HG03521 (cell line): ENCODE measurements at regions not wholly inside any gene's neighbourhood (a gene's known extent, or its start where the extent isn't known, plus 50 kb on each side); places are given as distances from the start of the nearest gene placed in this dataset.

Experiments used
- ATAC-seq: cut with Tn5 transposase; IDR thresholded peaks from one replicate; pipeline ENCODE4 v1.9.1; 2021; ENCODE audit warnings: mild to moderate bottlenecking, moderate library complexity; ENCODE audit not compliant: unreplicated experiment

DNA sequence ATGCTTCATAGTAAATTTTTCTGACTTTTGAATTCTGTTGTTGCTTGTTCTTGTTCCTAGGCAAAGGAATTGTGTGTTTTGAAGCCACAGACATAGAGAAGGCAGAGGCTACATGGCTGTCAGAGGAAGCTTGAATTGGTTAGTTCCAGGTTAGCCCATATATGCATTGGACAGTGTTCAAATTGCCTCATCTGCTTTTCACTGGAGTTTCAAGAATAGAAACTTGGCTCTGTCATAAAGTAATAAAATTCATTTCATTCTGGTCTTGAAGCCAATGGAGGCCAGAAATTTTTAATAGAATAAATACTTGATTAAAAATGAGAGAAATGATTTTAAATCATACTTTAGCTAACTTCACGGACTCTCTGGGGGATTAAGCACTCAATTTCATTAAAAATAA is 178.0 kb downstream of the YIPF5 start:
- ATAC-seq = no peak

DNA sequence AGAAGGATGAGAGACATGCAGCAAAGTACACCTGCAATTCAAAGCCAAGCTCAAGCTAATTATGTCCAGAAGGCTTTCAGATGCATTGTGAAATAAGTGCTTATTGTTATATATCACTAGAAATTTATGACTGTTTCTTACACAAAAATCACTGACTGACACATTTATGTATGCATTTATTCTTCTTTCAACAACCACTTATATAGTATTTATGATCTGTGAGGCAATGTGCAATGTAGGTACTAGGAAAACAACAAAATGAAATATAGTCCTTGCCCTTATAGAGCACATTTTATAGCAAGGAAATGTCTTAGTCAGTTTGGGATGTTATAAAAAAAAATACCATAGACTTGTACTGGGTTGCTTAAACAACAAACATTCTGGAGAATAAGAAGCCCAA is 167.6 kb downstream of the YIPF5 start:
- ATAC-seq = no peak

DNA sequence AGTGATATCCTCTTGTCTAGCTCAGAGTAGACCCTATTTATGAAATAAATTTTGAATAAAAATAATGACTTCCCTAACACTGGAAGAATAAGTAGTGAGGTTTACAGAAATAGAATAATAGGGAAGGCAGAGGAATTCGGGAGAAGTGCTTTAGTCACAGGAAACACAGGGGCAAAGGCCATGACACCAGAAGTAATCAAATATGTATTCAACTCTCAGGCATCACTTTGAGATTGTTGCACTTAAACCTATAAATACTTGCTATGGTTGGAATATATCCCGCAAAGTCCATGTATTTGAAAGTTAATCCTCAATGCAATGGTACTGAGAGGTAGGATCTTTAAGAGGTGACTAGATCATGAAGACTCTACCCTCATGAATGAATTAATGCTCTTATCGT is 166.8 kb downstream of the YIPF5 start:
- ATAC-seq = no peak

DNA sequence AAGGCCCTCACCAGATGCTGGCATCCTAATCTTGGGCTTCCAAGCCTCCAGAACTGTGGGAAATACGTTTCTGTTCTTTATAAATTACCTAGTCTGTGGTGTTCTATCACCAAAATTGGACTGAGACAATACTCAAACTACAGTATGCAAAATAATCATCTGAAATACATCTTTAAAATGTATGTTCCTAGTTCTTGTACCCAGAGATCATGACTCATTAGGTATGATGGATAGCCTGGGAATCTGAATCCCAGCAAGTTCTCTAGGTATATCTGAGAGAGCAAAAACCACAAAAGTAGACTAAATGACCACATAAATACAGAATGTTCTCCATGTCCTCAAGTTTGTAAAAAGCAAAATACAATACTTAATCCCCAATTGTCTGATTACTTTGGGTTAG is 166.3 kb downstream of the YIPF5 start:
- no peak for ATAC-seq

DNA sequence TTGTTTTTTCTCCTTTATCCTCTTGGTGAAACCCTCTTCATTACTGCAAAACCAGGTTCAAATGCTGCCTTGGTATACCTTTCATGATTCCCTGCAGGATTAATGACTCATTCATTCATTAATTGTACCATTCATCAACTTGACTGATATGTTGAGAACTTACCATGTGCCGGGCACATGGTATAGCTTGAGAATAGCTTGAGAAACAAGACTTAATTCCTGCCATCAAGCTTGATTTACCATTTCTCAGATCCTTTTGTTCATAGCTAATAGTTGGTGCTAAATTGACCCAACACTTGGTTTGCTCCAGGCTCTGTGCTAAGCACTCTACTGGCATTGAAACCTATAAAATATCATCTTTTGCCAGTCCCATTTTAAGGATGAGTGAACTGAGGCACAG is 165.7 kb downstream of the YIPF5 start:
- no peak for ATAC-seq

DNA sequence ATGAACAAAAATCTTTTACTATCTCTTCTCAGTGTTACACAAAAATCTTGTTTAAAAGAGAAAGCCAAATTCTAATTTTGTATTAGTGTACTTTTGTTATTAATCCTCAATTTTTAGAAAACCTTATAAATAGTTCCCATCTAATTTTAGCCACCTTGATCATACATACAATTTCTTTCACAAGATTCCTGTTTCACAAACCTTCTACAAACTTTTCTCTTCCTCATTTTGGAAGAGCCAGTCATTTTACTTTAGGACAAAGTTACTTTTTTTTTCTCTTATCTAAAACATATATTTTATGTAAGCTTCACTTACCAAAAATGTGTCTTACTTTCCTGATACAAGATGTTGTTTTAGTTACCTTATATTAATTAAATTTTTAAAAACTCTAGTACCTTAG is 161.3 kb downstream of the YIPF5 start:
- no peak for ATAC-seq

DNA sequence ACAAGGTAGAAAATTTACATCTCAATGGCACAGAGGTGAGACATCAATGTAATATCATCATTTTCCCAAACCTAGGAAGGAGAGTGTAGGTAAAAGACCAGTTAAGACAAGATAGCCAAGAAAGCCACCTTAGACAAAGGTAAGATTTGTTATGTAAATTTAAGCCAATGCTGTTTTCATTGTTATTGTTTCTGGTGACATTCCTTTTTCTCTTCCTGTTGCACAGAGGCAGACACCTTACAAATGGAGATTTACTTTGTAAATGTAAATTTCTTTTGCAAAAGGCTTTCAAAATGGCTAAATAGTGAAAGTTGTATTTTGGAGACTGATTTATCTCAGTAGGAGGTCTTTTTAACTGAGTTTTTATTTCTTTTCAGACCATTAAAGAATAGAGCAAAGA is 159.1 kb downstream of the YIPF5 start:
- ATAC-seq = no peak

DNA sequence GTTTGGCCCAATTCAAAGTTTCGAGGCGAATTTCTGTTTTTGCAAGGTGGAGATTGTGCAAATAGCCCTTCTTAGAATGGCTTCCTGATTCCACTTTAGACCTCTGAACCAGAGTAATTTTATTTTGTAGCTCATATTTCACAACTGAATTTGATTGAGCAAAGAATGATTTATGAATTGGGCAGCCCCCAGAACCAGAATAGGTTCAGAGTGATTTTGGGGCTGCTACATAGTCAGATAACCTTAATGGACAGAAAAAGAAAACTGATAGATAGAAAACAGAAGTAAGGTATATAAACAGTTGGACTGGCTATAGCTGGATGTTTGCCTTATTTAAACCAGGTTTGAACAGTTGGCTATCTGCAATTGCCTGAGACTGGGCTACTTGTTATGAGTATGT is 156.6 kb downstream of the YIPF5 start:
- ATAC-seq = no peak

DNA sequence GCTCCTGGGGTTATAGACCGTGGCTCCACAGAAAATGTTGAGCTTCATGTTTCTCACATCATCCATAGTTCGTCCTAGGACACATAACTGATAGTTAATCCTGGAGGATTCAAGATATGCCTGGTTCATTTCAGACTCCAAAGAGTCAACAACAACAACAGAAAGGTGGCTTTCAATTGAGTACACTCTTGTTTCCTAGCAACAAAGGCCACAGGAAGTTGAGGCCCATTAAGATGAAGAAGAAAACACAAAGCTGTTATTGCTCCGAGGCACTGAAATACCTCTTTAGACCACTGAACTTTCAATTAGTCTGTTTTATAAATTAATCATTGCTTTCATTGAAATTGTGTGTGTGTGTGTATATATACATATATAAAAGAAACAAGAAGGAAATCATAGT is 154.5 kb downstream of the YIPF5 start:
- no peak for ATAC-seq

DNA sequence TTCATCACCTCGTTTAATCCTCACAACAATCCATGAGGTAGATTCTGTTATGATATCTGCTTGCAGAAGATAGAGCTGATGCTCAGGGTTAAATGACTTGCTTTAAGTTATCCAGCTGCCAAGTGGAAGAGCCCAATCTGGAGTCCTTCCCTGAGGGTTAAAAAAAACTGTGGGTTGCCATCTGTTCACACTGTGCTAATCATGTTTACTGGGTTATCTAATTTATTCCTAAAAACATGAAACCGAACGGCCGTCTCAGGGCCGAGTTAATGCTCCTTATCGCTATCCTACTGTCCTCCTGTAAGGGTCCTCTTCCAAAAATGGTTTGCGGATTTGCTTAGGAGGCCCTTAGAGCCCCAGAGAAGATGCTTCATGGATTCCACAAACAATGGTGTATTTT is 153.3 kb downstream of the YIPF5 start:
- ATAC-seq = no peak

DNA sequence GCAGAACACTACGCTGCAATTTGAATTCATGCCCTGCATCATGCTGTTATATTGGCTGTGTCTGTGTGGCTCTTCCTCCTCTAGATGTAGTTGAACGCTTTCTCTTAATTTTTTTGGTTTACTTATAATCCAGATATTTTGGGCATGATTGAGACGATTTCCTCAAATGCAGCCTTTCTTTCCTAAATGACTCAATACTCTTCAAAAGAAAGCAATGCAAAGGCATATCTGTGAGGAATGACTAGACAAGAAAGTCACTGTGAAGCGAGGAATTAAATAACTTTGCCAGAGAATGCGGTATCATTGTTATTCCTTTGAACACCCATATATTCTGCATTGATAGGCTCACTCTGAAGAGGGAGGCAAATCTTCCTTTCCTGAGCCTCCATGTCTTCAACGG is 152.8 kb downstream of the YIPF5 start:
- ATAC-seq = no peak

DNA sequence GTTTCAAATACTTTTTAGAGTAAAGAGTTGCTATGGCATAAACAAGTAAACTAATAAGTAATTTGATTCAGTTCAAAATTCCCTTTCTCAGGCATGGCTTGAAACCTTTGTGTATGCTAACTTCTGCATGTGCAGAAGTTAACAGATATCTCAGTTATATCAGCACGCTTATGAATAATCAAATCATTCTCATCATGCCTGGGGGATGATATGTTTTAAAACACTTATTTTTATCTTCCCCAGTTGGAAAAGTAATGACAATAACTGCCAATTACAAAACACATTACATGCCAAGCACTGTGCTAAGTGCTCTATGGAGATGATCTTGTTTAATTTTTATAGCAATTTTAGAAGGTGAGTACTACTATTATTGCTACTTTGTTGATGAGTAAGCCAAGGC is 146.4 kb downstream of the YIPF5 start:
- no peak for ATAC-seq

DNA sequence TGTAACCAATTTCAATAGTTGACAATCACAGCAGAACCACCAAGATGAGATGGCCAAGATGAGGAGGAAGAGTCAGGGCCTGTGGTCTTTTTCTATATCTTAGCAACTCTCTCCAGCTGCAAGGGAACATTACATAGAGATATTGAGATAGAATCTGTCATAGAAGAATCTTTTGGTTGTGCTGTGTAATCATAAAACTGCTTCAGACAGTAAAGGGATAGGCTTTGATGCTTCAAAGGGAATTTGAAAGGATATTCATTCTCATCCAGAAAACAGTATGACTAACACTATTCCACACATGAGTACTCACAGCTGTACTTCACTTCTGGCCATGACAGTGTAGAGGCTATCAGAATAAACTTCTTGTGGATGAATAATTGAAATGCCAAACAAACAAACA is 145.9 kb downstream of the YIPF5 start:
- no peak for ATAC-seq

DNA sequence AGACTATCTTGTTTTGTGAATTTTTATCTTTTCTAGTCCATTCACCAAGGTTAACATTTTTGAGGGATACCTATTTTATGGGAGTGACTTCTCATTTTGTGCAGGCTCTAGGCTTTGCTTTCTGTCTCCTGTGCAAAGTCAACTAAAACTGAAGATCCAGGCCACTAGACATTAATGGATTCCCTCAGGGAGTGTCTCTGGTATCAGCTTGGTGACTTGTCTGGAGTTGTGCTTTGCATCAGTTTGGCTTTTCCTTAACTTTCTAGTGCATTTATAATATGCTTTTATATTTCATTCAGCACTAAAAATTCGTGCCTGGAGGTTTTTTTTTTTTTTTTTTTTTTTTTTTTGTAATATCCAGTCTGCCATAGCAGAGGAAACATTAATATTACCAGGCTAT is 144.2 kb downstream of the YIPF5 start:
- ATAC-seq = no peak

DNA sequence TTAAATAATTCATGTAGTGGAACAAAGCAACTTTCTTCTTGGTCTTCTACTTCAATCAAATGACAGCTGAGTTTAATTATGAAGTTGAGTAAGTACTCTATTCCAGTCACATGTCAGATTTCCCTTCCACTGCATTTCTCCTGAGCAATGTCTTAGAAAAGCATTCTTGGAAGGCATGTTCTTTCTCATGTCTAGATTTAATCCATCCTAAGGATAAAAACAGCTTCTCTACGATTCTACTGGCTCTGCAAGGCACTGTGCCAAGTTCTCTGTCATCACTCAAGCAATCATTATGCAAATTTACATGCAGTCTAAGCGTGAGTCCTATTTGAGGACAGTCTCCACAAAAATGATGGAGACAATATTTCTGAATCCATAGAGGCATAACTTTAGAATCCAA is 142.4 kb downstream of the YIPF5 start:
- no peak for ATAC-seq

DNA sequence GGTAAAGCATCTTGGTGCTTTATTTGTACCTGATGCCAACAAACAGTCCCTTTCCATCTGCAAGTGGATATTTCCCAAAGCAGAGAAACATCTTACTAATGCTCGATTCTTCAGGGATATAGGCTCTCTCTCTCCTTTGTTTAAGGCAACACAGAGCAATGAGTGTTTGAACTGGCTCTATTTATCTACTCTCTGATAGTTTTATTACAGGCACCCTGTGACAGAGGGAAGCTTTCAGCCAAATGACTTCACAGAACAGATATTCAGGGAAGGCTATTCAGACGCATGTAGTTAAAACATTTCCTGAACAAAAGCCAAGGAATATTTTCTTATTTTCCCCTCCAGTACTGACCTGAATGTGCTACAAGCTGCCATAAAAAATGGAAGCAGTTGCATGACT is 141.8 kb downstream of the YIPF5 start:
- ATAC-seq = no peak

DNA sequence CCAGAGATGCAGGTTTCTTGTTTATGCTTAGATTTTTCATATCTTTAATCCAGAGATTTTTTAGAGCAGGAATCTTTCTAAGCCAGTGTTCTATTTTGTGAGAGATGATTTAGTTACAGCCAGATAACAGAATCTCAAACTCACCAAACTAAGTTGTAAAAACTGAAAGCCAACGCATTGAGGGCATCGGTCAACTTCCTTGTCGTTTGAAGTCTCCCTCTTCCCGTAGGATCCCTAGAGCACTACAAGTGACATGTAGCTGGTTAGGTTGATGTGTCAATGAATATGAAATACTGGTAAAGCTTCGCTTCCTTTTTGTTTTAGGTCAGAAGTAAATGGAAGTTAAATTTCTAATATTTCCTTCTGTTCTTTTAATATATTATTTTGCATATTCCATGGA is 139.6 kb downstream of the YIPF5 start:
- no peak for ATAC-seq

DNA sequence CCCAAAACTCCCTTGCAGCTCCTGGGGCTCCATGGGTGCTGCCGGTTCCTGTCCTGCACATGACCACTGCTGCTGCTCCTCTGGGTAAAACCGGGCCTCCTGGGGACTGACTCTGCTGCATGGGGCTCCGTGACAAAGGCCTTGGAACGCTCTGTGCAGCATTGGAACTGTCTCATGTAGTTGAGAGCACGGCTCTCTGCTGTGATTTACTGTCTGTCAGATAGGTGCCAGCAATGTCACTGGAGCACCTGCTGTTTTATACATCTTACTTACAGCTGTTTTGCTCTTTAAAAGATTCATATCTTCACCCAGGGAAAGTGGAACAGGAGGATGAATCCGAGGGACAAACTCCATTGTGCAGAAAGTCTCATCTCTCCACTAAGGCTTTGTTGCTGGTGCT is 138.1 kb downstream of the YIPF5 start:
- no peak for ATAC-seq

DNA sequence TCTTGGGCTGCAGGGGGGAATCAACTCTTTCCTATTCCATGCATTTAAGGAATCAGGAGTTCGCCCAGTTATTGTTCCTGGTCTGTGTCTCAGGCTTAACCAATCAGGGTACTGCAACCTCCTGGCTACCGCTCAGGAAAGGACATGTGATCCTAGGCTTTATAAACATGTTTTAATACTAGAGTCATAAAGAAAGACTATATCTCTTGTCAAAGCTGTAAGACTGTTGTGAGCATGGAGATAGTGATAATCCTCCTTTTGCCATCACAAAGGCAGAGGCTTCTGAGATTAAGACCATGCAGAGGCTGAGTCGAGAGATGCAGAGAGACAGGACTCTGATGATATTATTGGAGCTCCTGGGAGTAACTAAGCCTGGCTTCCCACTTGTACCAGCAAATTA is 137.0 kb downstream of the YIPF5 start:
- no peak for ATAC-seq

DNA sequence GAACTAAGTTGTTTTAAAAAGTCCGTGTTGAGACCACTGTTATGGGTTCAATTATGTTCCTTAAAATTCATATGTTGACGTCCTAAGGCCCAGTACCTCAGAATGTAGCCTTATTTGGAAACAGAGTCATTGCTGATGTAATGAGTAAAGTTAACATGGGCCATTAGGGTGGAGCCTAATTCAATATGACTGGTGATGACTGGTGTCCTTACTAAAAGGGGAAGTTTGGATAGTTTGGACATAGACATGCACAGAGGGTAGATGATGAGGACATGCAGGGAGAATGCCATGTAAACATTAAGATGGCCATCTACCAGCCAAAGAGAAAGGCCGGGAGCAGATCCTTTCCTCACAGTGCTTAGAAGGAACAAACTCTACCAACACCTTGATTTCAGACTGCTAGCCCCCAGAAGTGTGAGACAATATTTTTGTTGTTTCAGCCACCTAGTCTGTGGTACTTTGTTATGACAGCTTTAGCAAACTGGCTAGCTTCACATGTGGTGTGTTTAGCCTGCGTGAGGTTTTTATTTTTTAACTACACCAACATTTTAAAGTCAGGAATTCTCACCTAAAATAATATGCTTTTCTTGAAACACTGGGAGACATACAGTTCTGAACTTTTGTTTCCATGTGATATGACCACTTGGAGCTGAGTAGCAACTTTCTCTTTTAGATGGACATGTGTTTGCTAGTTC is 135.3 kb downstream of the YIPF5 start:
- no peak for ATAC-seq

DNA sequence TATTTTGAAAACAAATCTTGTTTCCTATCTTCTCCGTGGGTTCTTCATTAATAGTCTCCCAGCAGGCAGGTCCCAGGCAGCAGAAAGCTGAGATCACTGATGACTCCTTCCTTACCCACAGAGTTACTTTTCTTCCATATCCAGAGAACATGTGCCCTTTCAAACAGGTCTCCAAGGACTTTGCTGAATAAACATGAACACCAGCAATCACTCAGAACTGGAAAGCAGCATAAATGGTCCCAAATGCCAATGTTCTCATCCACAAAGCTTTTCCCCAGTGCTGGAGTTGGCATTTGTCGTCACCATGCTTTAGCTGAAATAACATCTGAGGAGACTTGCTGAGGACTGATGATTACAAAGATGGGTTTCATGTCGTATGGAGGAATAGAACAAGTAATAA is 134.0 kb downstream of the YIPF5 start:
- no peak for ATAC-seq

DNA sequence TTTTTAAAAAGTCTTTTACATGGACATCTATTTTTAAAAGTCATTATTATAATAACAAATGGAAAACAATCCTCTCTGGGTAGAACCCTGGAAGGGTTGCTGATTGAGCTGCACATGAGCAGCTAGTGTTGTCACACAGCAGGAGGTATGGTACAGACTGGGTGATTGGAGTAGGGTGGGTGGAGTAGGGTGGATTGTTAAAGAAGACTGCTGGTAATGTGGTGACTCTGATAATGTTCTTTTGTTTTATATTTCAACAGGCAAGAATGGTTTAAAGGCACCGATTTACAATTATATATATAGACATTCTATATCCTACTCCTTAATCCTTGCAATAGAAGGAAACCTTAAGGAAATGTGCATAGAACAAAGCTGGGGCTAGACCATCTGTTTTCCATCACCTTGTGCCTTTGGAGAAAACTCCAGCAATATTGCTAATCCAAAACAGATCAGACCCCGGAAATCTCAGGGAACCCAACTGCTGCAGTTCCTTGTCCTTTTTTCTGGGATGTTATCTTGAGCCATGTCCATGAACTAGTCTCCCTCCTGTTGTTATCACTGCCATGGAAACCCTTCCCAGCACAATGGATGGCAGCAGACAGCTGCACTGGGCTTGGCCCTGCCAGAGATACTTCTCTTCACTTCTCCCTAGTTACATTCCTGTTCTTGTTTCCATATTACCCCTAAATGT is 129.7 kb downstream of the YIPF5 start:
- ATAC-seq = no peak

DNA sequence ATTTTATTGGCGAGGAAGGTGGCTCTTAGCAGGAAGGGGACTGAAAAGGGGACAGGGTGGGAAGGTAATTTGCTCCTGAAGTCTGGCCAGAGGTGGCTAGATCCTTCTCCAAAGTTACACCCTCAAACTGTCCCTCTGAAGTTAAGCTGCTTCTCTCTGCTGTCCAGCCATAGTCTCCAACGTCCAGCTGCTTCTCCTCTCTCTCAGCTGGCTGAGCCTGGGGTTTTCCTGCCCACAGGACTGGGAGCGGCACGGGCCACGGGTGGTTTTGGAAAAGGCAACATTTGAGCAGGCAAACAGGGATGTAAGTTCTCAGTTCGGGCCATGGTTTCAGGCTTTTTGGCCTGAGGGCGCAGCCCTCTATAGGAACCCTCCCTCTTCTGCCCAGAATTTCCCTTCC is 128.3 kb downstream of the YIPF5 start:
- no peak for ATAC-seq
